H1 (cell line): ENCODE measurements at regions not wholly inside any gene's neighbourhood (a gene's known extent, or its start where the extent isn't known, plus 50 kb on each side); places are given as distances from the start of the nearest gene placed in this dataset.

Source experiments
- CTCF ChIP-seq, 3 experiments: IDR thresholded peaks; 1 replicate in 2 of 3; 2 replicates in 1 of 3; pipeline versions ENCODE4 v1.5.1 to v1.6.1; 2011; ENCODE audit warnings: low read length in 3 of 3, mild to moderate bottlenecking in 3 of 3, inconsistent platforms in 2 of 3, low read depth in 1 of 3, moderate library complexity in 1 of 3; ENCODE audit not compliant: insufficient read depth in 1 of 3; ENCODE audit errors: control extremely low read depth in 1 of 3
- EGR1 ChIP-seq: IDR thresholded peaks from 2 replicates; pipeline ENCODE4 v1.6.1; 2011; ENCODE audit warnings: low read depth, low read length, borderline replicate concordance
- JUN ChIP-seq: IDR thresholded peaks from 2 replicates; pipeline ENCODE4 v1.6.1; 2011; ENCODE audit warnings: low read depth, mild to moderate bottlenecking, improper control_type of control experiment, low read length
- RNF2 ChIP-seq: fragments of 200-900, 300-1000 bp; sonication (generic); IDR thresholded peaks from 2 replicates; pipeline ENCODE4 v1.7.1; 2016; ENCODE audit warnings: borderline replicate concordance, low read depth, mild to moderate bottlenecking, antibody characterized with exemption, low read length; ENCODE audit not compliant: poor library complexity, severe bottlenecking; ENCODE audit errors: missing control alignments
- TAF1 ChIP-seq: IDR thresholded peaks from 2 replicates; pipeline ENCODE4 v1.6.1; 2011; ENCODE audit warnings: mild to moderate bottlenecking, low read depth, low read length
- TF ChIP-seq, protein P1 (sequence below): IDR thresholded peaks from 2 replicates; pipeline ENCODE4 v1.6.1; 2011; ENCODE audit warnings: low read depth, mild to moderate bottlenecking, low read length; ENCODE audit not compliant: insufficient read depth

DNA sequence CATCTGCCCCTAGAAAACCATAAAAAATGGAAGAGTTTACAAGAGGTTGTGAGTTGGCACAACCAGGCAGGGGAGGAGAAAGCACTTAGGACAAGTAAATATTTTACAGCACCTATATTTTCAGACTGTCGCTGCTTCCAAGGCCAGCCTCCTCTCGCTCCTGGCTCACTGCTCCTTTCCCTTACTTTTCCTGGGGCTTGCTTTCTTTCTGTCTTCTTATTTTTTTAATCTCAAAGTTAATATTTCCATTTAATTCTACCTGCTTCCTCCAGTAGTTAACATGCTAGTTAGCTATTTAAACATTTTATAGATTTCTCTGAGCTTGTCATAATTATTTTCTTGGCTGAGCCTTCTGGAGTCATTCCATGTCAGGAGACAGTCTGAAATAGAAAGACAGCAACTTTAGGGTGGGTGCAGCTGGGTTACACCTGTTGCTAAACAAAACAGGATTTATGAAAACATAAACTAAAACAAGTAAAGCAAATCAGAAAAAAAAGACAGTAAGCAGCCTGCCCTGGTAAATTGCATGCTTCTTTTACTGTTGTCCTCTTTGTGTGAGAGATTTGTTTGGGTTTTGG, 330.1 kb downstream of the DLEU7 start:
- TF ChIP-seq CTCF (IDR thresholded peaks at IDR 0.05; ENCODE audit: control extremely low read depth in 1 of 3, insufficient read depth in 1 of 3, low read depth in 1 of 3, low read length in 3 of 3): no peak
- no peak for TF ChIP-seq EGR1
- TF ChIP-seq, protein P1, sequence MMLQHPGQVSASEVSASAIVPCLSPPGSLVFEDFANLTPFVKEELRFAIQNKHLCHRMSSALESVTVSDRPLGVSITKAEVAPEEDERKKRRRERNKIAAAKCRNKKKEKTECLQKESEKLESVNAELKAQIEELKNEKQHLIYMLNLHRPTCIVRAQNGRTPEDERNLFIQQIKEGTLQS: no peak
- TF ChIP-seq JUN: no peak
- TF ChIP-seq RNF2: no peak
- TF ChIP-seq TAF1: no peak
